ENCODE measurements at regions not wholly inside any gene's neighbourhood (a gene's known extent, or its start where the extent isn't known, plus 50 kb on each side); places are given as distances from the start of the nearest gene placed in this dataset.

- TF ChIP-seq CTCF (IDR thresholded peaks at IDR 0.05): no peak
- POLR2A ChIA-PET: no interaction called here
- H3K36me3 Mint-ChIP-seq (ENCODE audit: low read depth): no peaks in the 10 kb centered on the region
- DNase-seq (no peak), ATAC-seq (ENCODE audit: low read depth) (no peak)
- H3K4me1 Mint-ChIP-seq: peaks cover 19% of the 10 kb centered on the region
- intact Hi-C loops (cut with micrococcal nuclease): no loop called here
- H3K9me3 Mint-ChIP-seq: no peaks in the 10 kb centered on the region
- CTCF ChIA-PET: no interaction called here
- no peak overlapping the region for H3K27ac Mint-ChIP-seq
- no peak overlapping the region for H3K4me3 Mint-ChIP-seq
- peaks cover 83% of the 10 kb centered on the region for H3K27me3 Mint-ChIP-seq
Measured at GRCh38 chr2:8310557-8311455, 371.1 kb upstream of the ID2 start.

- Mint-ChIP-seq H3K9me3 (no peaks in the 10 kb centered on the region), H3K4me1 (peaks cover 19% of the 10 kb centered on the region), H3K36me3 (ENCODE audit: low read depth) (no peaks in the 10 kb centered on the region), H3K4me3 (no peak overlapping the region), H3K27ac (no peak overlapping the region), H3K27me3 (peaks cover 81% of the 10 kb centered on the region)
- intact Hi-C loops (cut with micrococcal nuclease): no loop called here
- ATAC-seq (ENCODE audit: low read depth) (no peak), DNase-seq (no peak)
- ChIA-PET CTCF (no interaction called here), POLR2A (no interaction called here)
- no peak for TF ChIP-seq CTCF (IDR thresholded peaks at IDR 0.05)
Measured at GRCh38 chr2:8312221-8312620, 369.6 kb upstream of the ID2 start.

GRCh38 chr2:8312861-8313830 is 368.7 kb upstream of the ID2 start:
- CTCF ChIA-PET: no interaction called here
- intact Hi-C loops (cut with micrococcal nuclease): no loop called here
- H3K27me3 Mint-ChIP-seq: peaks cover 81% of the 10 kb centered on the region
- DNase-seq (no peak), ATAC-seq (ENCODE audit: low read depth) (peak; percentile 50)
- TF ChIP-seq CTCF (IDR thresholded peaks at IDR 0.05): no peak
- H3K9me3 Mint-ChIP-seq: no peaks in the 10 kb centered on the region
- H3K27ac Mint-ChIP-seq: no peak overlapping the region
- H3K4me3 Mint-ChIP-seq: no peak overlapping the region
- peaks cover 19% of the 10 kb centered on the region for H3K4me1 Mint-ChIP-seq
- POLR2A ChIA-PET: no interaction called here
- no peaks in the 10 kb centered on the region for H3K36me3 Mint-ChIP-seq (ENCODE audit: low read depth)

- no peaks in the 10 kb centered on the region for H3K9me3 Mint-ChIP-seq
Measured at GRCh38 chr2:8314063-8314462, 367.8 kb upstream of the ID2 start.

More at GRCh38 chr2:8314063-8314462, 367.8 kb upstream of the ID2 start:
- ATAC-seq (ENCODE audit: low read depth) (no peak), DNase-seq (no peak)
- Mint-ChIP-seq H3K36me3 (ENCODE audit: low read depth) (no peaks in the 10 kb centered on the region), H3K27ac (no peak overlapping the region), H3K4me3 (no peak overlapping the region), H3K27me3 (peaks cover 77% of the 10 kb centered on the region), H3K4me1 (peaks cover 19% of the 10 kb centered on the region)
- TF ChIP-seq CTCF (IDR thresholded peaks at IDR 0.05): no peak
- ChIA-PET POLR2A (no interaction called here), CTCF (no interaction called here)
- intact Hi-C loops (cut with micrococcal nuclease): no loop called here

All from activated B cell treated with CpG ODN at 0.5 μM for 24 hours (primary cell).